Skeletal muscle cell (primary cell): ENCODE measurements at regions not wholly inside any gene's neighbourhood (a gene's known extent, or its start where the extent isn't known, plus 50 kb on each side); places are given as distances from the start of the nearest gene placed in this dataset.

Experiments
- DNase-seq: peaks from one replicate; pipeline ENCODE4 v3.0.0-alpha.2; 2010; ENCODE audit warnings: low read depth
- H3K4me3 ChIP-seq: 2 replicates; pipeline ENCODE4 v1.5.1; 2011; ENCODE audit warnings: low read depth, mild to moderate bottlenecking, control low read depth, low read length, moderate library complexity

DNA sequence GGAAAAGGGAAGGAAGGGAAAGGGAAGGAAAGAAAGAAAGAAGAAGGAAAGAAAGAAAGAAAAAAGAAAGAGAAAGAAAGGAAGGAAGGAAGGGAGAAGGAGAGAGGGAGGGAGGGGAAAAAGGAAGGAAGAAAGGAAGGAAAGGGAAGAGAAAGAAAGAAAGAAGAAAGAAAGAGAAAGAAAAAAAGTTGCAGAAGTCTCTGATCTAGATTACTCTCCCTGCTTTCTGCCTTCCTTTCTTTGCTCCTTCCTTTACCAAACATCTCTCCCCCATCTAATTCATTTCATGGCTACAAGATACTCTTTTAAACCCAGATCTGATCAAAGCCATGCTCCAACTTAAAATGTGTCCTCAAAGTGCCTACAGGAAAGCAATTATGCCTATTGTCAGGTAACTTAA, 148.6 kb downstream of the KIT start:
- H3K4me3 ChIP-seq, result no peak overlapping the region
- DNase-seq, result no peak

DNA sequence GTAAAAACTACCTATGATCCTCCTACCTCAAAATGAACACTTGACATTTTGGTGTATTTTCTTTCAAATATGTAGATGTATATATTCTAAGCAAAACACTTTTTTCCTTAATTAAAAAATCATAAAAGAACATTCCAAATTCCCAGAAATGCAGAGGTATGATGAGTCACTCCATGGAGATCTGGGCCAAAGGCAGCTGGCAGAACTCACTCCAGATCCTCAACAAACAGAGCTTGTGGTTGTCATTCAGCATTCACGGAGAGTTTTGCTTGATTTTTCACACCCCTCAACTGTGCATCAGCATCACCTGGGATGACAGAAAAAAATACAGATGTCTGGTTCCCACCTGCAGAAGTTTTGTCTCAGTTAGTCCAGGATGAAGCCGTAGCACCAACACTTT, 144.6 kb downstream of the KIT start:
- H3K4me3 ChIP-seq, result no peak overlapping the region
- no peak for DNase-seq

DNA sequence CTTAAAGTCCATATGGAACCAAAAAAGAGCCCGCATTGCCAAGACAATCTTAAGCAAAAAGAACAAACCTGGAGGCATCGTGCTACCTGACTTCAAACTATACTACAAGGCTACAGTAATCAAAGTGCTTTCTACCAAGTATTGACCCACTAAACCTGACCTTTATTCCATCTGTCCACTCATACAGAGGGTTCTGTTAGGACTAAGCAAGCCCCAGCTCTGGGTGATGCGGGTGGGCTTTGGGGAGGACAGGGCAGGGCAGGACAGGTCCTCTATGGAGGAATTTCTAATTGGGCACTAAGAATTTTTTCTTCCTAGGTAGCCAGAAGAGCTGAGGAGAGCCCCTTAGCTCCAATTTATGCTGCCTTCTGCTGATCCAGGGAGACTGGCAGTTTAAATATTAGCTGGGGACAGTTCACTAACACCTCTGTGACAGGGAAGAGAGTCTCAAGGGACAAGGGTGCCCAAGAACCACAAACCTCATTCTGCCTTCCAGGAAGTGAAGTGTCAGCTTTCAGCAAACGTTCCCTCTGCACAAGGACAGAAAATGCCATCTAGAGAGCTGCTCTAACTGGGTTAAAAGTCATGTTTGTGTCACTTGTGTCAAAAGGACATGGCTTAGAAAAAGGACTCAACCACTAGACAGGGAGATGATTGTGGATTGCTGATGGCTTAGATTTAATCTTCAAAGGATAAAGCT, 143.2 kb downstream of the KIT start:
- H3K4me3 ChIP-seq, result no peak overlapping the region
- no peak for DNase-seq

DNA sequence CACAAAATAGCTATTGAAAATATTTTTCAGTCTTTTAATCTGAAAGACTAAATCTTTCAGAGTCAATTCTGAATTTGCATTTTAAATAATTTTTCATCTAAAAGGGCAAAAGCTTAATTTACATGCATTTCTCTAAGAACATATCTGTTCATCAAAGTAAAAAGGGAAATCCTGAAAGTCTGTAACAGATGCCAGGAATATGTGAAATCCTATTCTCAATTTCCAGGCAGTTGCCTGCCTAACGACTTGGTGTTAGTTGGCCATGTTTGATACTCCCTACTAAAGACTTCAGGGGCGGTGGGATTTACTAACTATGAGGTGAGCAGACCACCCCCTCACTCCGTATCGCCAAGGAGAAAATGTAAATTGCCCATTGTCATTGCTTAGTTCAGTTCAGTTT, 136.8 kb downstream of the KIT start:
- no peak overlapping the region for H3K4me3 ChIP-seq
- DNase-seq, result no peak

DNA sequence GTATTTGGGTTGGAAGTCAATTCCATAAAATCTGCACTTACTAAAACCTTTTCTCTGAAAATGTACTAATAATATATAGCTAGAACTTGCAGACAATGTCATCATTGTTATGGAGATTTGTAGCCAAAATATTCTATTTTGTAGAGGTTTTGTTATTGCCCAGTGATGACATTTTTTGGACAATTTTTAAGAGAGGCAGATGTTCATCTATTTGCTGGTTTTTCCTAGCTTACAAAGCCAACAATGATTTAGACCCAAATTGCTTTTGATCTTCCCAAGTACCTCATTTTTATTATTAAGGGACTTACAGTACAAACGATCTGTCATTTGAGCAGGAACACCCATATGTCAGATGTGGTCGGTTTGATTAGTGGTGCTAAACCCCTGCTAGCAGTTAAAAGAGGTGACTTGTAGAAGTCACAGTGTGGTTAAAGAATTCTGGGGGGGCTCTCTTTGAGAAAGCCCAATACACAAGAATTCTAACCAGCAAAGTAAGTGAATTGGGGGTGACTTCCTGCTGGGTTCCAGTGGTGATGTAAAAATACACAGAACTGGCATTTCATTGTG, 136.2 kb downstream of the KIT start:
- no peak overlapping the region for H3K4me3 ChIP-seq
- no peak for DNase-seq
